Myocyte (in vitro differentiated cells): ENCODE measurements at regions not wholly inside any gene's neighbourhood (a gene's known extent, or its start where the extent isn't known, plus 50 kb on each side); places are given as distances from the start of the nearest gene placed in this dataset.
A peak's percentile ranks its signal among the peaks of the same experiment; 100 is the strongest.
"Not testable (repeated sequence)": the region's sequence is repeated elsewhere in the genome, so short reads cannot be mapped to it uniquely, and the experiment has no call there.

Source experiments
- DNase-seq: peaks from one replicate; pipeline ENCODE4 v3.0.0-alpha.2; 2012; ENCODE audit warnings: low read depth

DNA sequence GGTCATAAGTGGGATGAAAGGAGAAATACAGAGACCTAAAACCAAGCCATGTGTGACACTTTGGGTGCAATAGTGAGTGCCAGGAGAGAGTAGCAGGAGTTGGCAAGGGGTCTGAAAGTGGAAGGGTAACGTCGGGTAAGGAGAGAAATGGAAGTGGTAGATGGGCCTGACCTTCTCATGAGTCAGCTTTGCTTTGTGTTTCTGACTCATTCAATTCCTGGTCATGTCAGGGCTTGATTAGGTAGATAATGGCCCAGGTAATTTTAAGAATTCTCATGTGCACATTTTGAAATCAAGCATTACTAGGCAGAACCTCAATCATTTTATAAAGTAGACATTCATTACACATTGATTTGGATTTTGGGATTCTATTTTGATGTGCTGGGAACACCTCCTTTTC, 262.5 kb downstream of the SOX2 start:
- no peak for DNase-seq

DNA sequence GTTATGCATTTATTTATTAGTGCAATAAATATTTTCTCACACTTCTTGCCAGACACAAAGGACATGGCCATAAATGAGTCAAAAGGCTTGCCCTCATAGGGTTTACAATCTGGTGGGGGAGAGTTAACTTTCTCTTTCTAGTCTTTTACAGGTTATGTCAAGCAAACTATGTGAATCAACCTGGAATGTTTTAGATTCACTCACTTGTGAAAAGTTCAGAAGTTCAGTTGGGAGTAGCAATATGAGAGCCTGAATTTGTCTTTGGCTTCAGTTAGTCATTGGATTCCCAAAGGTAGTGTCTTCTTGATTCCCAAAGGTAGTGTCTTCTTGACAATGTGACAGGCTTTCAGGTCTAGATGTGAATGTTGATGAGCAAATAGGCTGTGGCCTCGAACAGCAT, 264.8 kb downstream of the SOX2 start:
- DNase-seq = no peak

DNA sequence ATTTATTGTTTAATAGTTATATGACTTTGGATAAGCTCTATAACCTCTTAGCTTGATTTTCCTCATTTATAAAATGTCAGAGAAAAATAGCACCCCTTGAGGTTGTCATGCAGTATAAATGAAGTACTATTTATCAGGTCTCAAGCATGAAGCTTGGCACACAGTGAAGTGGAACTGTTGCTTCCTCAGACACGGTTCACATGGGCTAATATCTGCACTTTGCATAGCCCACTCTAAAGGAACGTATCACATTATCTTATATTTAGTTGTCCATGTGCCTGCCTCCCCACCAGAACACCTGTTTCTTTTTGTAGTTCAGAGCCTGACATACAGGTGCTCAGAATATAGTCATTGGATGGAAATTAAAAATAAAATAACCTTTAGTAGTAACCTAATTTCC, 273.7 kb downstream of the SOX2 start:
- no peak for DNase-seq

DNA sequence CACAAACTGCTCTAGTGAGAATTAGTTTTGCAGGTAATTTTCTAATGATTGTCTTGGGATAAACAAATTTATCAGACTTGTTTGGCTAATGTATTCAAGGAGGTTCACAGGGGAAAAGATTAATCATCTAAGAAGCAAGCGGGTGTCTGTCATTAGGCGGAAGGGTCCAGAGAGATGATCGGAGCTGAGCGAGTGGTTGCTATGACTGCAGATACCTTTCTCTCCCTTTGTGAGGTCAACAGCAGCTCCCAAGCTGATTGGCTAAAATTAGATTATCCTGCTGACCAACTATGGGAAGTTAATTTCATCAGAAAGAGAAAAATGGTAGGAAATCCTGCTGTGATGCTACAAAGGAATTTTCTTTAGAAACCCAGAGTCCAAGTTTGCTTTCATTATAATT, 276.0 kb downstream of the SOX2 start:
- DNase-seq = no peak

DNA sequence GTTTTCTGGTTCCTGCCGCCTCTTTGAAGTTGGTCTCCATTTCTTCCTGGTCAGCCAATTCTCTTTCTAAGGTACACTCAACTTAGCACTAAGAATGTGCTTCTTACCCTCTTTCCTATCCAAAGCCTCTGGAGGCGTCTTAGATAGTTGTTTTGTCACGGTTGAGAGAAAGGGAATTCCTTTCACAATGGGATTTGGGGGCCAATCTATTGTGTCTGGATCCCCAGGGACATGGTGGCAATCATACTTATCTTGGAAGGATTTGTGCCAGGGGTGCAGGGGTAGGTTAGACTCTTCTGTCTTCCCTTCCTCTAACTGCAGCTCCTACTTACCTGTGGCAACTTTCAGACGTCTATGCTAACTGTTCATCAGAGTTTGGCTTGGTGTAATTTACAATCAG, 287.1 kb downstream of the SOX2 start:
- DNase-seq = no peak

DNA sequence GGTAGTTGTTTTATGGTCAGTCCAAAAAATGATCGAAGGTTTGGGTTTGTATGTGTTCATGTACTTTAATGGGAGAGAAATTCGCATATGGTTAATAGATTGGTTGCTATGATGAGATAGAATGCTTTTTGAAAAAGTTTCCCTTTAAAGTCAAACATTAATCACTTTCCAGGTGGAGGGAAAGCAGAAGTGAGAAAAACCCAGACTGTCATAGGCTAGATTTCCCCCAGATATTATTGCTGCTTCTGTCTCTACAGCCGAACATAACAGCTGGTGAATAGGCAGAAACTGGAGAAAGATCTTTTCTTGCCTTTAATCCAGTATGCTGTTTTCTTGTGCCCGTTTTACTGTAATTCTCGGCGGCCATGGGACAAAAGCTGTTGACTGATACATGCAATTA, 287.6 kb downstream of the SOX2 start:
- DNase-seq = no peak

DNA sequence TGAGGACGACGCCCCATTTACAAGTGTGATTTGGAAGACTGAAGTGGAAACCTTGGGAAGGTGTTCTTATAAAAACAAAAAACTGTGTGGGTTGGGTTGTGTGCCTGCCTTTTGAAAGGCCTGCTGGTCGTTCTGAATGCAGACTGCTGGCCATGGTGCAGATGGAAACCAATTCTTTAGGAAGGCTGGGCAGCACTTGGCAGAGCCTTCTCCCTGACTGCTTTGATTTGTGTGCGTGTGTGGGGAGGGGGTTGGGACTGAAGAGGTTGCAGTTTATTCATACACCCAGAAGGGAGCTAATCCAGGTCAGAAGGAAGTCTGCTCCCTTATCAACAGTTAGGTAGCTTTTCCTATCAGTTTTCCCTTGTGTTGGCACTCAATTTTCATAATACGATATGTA, 288.7 kb downstream of the SOX2 start:
- DNase-seq = no peak

DNA sequence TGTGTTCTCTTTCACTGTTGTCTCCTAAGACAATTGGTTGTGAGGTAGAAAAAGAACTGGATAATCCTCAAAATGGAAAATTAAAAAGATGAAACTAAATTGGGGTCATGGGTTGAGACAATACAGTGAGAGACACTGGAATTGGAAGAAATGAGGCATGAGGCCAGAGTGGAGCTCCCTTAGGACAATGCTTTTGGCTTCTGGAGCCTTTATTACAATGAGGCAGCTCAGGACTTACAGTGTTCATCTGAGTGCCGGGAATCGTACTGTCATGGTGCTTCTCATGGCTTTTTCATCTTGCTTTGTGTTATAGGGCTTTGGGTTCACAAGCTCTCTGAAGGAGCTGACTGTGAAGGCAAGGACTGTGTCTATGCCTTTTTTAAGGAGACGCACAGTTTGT, 293.5 kb downstream of the SOX2 start:
- no peak for DNase-seq

DNA sequence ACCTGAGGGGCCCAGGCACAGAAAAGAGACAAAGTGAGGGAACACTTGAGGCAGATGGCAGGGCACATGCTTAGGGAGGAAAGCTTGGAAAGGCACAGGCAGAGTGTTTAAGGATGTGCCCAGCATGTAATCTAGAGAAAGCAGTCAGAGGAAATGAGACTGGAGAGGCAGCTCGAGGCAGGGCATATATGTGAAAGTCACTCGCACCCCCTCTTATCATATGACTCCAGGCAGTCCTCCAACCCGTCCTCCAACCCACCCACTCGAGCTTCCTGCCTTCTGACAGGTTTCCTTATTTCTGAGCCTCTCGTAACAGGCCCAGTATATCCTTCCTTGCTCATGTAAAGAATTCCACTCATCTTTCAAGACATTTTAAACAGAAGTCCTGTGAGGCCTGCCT, 294.0 kb downstream of the SOX2 start:
- DNase-seq = no peak

DNA sequence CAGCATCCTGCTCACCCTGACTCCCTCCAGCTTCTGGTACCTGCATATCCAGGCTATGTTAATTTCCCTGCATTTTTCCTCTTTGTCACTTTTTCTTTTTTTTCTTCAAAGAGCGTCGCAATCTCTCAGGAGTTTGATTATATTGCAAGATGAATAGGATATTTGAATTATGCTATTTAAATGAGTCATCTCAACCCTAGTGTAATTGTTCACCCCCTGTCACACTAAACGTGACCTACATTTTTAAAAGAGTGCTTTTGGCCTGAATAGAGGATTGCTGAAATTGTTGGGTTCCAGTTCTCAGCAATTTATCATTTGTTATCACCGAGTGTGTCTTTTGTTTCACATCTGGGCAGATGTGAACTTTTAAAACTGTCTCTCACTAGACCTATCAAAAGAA, 294.7 kb downstream of the SOX2 start:
- DNase-seq = no peak

DNA sequence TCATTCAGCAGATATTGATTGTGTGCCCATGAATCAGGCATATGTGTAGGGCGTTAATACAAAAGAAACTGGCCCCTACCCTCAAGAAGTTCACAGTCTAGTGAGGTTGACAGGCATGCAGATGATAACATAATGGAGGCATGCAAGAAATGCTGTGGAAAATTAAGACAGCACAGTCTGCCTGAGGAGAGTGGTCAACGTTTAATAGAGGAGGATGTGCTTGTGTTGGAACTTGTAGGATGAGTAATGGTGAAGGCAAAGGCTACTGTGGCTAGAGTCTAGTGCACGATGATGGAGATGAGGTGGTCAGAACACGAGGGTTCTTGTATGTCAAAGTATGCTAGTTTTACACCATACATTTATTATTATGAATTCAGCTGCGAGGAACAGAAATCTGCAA, 295.7 kb downstream of the SOX2 start:
- DNase-seq = no peak

DNA sequence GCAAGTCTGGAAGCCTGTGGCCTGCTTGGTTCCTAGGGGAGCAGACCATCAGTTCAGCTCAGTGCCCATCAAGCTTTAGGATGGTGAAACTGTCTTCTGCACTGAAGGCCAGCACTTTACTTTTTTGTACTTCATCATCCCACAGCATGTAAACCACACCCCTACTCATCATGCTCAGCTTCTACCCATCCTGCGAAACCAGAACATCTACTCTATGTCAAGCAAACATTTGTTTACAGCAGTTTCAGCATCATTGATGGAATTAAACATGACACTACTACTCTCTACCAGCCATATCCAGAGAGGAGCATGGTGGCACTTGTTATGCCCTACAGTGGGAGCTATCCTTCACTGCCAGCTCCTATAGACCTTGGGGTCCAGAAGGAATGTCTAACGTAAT, 306.6 kb downstream of the SOX2 start:
- no peak for DNase-seq

DNA sequence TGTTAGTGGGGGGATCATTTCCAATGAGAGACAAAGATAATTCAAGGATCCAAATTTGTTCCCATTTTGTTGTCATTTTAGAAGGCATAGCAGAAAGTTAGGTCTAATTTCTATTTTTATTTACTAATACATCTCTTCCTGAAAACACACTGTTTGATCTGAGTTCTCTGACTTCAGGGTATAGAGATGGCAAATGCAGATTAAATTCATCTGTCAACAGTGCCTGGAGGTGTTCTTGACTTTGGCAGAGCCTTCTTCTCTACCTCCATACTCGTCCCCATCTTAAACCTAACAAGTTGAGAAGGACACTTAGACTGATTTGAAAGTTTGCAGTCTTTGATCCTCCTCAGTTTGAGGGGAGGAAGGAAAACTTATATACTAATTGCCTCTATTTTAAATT, 308.2 kb downstream of the SOX2 start:
- no peak for DNase-seq

DNA sequence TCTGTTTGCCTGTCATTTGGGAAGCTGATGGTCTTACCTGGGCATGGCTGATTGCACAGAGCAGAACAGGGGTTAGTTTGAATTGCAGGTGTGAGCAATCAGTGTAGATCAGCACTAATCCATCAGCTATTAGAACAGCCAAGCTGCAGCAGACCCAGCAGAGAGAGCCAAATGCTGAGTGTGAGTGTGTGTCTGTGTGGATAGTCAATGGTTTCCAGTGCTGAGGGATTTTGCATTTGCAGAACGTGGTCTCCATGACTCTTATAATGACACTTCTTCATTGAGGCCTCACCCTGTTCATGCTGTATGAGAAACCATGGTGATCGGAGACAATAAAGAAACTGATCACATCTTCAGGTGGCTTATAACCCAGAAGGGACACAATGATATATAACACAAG, 312.1 kb downstream of the SOX2 start:
- DNase-seq = no peak

DNA sequence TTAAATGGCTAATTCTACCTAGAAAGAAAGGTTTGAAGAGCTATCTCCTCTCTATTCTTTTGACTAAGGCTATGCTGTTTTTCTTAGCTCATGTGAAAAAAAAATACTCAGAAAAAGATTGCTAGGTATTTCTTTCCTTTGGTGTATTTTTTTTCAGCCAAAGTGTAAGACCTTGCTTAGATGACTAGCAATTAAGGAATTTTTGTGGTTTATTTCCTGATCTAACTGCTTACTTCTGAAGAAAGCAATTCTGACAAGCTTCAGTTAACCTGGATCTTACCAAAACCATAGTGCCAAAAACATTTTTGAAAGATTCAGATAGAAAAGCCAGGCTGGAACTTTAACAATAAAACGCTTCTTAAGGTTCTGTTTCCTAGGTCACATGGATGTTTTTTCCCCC, 315.6 kb downstream of the SOX2 start:
- DNase-seq = no peak

DNA sequence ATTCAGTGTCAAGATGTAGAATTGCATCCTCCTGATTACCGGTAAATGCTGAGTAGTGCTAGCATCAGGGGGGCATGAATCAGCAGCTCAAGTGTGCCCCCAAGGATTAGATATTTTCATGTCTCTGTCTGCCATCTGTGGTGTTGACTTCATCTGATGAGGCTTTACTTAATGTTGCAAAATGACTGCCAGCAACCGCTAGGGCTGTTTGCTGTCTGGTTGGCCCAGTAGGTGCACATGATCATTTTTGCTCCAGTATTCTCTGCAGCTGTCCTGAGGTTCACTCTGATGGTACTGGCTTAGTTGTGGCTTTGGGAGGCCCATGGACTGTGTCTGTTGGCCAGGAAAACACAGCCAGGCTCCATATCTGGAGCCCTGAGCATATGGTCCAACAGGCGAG, 316.4 kb downstream of the SOX2 start:
- DNase-seq = peak; percentile 1

DNA sequence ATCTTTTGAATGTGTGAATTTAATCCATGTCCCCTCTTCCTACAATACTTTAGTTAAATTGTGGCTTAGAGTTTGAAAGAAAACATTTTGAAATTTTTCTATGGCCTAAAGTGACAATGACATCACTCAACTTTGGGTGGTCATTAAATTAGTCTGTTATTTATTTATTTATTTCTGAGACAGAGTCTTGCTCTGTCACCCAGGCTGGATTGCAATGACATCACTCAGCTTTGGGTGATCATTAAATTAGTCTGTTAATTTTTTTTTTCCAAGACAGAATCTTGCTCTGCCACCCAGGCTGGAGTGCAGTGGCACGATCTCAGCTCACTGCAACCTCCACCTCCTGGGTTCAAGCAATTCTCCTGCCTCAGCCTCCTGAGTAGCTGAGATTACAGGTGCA, 322.5 kb downstream of the SOX2 start:
- not testable (repeated sequence) for DNase-seq

DNA sequence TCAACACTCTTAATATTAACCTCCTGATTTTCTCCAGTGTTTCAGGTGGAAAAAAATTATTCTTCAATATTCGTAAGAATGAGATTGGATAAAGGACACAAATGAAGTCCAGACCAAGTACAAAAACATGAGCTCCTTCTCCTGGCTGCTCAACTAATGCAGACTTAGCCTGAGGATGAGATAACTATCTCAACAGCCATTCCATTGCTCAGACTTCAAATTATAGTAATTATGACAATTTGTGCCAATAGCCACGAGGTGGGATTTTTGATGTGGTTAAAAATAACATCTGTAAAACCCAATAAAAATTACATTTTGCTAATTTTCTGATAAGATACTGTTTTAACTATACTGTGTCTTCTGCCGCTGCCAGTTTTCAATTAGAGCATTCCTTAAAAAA, 323.6 kb downstream of the SOX2 start:
- no peak for DNase-seq

DNA sequence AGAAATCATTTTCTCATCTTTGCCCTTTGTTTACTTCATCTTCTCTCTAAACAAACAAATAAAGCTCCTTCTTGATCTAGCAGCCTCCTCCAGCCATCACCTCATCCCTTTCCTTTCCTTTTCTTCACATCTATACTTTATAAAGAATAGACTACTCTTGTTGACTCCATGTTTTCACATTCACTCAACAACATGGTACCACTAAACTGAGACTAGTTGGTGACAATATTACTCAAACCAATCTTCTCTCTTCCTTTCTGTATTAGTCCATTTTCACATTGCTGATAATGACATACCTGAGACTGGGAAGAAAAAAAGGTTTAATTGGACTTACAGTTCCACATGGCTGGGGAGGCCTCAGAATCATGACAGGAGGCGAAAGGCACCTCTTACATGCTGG, 324.7 kb downstream of the SOX2 start:
- DNase-seq = no peak

DNA sequence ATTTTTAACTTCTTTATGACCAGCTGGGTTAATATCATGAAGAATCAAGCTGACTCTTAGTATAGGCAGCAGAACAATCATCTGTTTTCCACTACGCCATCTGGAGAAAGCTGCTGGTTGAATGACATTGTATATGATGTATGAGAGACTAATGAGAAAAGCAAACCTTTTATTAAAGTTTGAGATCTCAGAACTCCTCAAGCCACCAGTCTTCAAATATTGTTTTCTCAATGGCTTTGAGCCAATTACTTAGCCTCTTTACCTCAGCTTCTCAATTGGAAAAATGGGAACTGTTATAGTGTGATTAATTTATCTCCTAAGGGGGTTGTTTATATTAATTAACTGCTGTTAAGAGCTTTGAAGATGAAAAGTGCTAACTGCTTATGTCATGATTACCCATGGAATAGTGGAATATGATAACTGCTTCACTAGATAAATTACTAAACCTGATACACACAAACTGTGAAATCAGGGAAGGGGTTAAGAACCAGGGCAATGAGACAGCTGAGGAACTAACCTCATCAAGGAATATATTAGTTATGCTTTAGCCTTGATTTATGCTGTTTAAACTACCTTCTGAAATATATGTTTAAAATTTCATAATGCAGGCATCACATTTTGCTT, 330.1 kb downstream of the SOX2 start:
- DNase-seq = no peak

DNA sequence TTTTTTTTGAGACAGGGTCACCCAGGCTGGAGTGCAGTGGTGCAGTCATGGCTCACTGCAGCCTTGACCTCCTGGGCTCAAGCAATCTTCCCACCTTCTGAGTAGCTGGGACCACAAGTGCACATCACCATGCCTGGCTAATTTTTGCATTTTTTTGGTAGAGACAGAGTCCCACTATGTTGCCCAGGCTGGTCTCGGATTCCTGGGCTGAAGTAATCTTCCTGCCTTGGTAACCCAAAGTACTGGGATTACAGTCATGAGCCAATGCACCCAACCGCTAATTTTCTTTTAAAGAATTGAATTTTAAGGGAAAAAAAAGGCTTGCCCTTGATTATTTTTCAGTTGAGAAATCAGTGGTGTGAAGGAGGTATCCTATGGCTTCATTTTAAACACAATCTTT, 334.0 kb downstream of the SOX2 start:
- no peak for DNase-seq

DNA sequence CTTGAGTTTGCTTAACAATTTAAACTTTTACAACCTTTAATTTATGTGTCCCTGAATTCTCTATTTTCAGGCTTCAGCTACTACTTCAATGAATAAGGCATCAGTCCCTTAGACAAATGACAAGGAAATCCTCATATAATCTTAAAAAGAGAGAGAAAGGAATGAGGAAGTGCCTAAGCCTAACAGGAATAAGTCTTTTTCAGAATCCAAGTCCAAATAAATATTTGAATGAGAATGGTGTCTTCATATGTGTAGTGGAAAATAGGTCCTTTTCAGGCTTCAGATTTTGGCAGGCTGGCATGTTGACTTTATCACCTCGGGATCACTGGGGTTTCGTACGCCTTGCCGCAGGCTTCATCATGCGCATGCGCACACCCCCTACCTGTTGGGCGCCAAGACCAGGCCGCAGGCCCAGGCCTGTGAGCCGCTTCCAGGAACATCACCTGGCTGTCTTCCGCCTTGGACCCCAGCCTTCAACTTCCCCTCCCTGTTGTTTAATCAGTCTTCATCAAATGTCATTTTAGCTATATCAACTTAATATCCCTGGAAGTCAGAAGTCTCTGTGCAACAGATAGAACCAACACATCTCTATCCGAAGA, 334.5 kb downstream of the SOX2 start:
- DNase-seq = no peak

DNA sequence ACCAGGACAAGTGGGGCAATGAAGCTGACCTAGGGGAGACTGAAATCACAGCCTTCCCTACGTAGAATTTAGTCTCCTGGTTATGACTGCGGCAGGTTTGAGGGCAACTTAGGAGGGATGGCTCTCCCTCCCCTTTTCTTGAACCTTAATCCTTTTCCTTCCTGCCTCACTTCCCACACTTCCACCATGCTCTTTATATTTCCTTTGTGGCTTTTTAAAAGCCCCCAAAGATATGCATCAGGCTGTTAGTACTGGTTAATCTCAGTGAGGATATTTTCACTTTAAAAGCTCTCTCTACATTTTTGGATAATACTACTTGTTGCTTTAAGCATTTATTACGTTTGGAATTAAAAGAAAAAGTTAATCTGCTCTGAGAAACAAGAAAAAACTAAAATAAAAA, 339.2 kb downstream of the SOX2 start:
- no peak for DNase-seq

DNA sequence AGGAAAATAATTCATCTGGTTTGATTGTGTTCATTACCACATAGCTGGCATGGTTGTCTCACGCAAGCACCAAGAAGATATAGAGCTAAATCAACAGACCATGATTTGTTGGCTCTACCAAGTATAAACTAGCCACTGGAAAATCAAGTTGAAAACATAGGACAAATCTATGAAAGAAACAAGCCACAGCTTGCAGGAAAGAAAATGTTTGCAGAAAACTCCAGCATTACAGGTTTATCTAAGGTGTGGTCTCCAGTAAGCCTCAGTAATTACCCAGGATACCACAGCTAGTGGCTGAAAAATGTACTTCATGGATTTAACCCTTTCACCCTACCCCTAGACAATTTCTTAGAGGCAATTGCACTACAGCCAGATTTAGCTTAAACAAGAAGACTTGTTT, 340.6 kb downstream of the SOX2 start:
- no peak for DNase-seq
